Mucosa of descending colon (tissue), 3 donors: ENCODE measurements at regions not wholly inside any gene's neighbourhood (a gene's known extent, or its start where the extent isn't known, plus 50 kb on each side); places are given as distances from the start of the nearest gene placed in this dataset.

ENCODE experiments used
- ATAC-seq: fragments of 200-7000 bp; cut with Tn5 transposase; one replicate; pipeline ENCODE4 v1.9.1; 2020; ENCODE audit warnings: mild to moderate bottlenecking, moderate library complexity
- DNase-seq, 3 donors: peaks; one replicate each; pipeline ENCODE4 v3.0.0-alpha.2; 2020
- H3K36me3 ChIP-seq: fragments of 200-600 bp; one replicate; pipeline ENCODE4 v1.8.0; 2021; ENCODE audit warnings: low read depth, mild to moderate bottlenecking
- H3K4me1 ChIP-seq: fragments of 200-600 bp; one replicate; pipeline ENCODE4 v1.8.0; 2021; ENCODE audit warnings: low read depth, mild to moderate bottlenecking
- H3K4me3 ChIP-seq: fragments of 200-600 bp; one replicate; pipeline ENCODE4 v1.8.0; 2021; ENCODE audit warnings: mild to moderate bottlenecking
- H3K9me3 ChIP-seq: fragments of 200-600 bp; one replicate; pipeline ENCODE4 v1.8.0; 2021; ENCODE audit warnings: mild to moderate bottlenecking
- intact Hi-C, 2 donors: fragments of 100-400 bp; cut with DNase I in 1 of 2; cut with micrococcal nuclease in 1 of 2; formaldehyde crosslinking; loops; one replicate each; pipeline versions ENCODE4 v1.11.0 to v1.11.1; 2022; cut with DNase I, micrococcal nuclease
- TF ChIP-seq, protein P1 (sequence below): fragments of 200-600 bp; IDR thresholded peaks from one replicate; pipeline ENCODE4 v1.8.0; 2022; ENCODE audit warnings: antibody characterized with exemption, mild to moderate bottlenecking
- donor health status: DM: no; HTN: no; CAD: no; lungs with moderate emphysema.
- donor health status: DM: no; HTN: no; CAD: no.
- donor health status: DM: no; HTN: yes; CAD: no.

DNA sequence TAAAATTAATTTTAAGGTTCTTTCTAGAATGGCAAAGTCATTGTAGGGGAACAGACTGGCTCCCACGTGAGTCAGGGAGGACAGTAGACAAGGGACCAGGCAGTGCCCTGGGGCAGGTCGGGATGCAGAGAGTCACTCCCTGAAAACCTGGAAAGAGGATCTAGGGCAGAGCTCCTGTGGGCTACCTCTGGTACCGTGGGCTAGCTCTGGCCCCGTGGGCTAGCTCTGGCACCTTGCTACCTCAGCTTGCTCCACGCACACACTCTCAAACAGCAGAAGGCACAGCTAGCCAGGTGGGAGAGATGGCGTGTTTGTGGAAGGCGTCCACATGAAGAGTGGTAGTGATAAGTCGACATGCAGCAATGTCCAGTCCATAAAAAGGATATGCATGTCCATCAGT, 66.7 kb upstream of the ARHGEF7 start:
- Histone ChIP-seq H3K4me3 (no peak overlapping the region), H3K36me3 (no peaks in the 10 kb centered on the region), H3K9me3 (no peaks in the 10 kb centered on the region), H3K4me1 (no peaks in the 10 kb centered on the region)
- DNase-seq (no peak), ATAC-seq (no peak)
- TF ChIP-seq, protein P1, sequence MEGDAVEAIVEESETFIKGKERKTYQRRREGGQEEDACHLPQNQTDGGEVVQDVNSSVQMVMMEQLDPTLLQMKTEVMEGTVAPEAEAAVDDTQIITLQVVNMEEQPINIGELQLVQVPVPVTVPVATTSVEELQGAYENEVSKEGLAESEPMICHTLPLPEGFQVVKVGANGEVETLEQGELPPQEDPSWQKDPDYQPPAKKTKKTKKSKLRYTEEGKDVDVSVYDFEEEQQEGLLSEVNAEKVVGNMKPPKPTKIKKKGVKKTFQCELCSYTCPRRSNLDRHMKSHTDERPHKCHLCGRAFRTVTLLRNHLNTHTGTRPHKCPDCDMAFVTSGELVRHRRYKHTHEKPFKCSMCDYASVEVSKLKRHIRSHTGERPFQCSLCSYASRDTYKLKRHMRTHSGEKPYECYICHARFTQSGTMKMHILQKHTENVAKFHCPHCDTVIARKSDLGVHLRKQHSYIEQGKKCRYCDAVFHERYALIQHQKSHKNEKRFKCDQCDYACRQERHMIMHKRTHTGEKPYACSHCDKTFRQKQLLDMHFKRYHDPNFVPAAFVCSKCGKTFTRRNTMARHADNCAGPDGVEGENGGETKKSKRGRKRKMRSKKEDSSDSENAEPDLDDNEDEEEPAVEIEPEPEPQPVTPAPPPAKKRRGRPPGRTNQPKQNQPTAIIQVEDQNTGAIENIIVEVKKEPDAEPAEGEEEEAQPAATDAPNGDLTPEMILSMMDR, result no peak
- intact Hi-C loops, result loop anchor here in 1 of 2 donors (10.0 kb wide), 1 partner anchor 104 kb away; no protein-coding TSS in a partner anchor

DNA sequence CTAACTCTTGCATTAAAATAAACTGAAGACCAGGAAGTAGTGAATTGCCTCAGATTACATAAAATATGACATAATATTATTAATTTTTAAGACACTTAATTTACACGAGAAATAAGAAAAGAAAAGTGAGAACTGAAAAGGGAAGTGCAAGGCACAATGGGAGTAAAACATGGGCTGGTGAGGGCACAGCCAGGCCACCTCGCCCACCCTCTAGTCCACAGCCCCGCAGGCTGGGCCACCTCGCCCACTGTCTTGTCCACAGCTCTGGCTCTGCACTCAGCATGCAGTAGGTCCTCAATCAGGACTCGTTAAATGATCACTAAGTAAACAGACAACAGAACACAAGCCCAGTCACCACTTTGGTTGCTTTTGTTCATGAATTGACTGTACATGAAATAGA, 67.8 kb upstream of the ARHGEF7 start:
- no peaks in the 10 kb centered on the region for H3K4me1 ChIP-seq
- DNase-seq (no peak), ATAC-seq (no peak)
- no peaks in the 10 kb centered on the region for H3K36me3 ChIP-seq
- H3K9me3 ChIP-seq, result no peaks in the 10 kb centered on the region
- TF ChIP-seq, protein P1, result no peak
- no peak overlapping the region for H3K4me3 ChIP-seq
- intact Hi-C loops, result loop anchor here in 1 of 2 donors (10.0 kb wide), 1 partner anchor 103 kb away; no protein-coding TSS in a partner anchor

DNA sequence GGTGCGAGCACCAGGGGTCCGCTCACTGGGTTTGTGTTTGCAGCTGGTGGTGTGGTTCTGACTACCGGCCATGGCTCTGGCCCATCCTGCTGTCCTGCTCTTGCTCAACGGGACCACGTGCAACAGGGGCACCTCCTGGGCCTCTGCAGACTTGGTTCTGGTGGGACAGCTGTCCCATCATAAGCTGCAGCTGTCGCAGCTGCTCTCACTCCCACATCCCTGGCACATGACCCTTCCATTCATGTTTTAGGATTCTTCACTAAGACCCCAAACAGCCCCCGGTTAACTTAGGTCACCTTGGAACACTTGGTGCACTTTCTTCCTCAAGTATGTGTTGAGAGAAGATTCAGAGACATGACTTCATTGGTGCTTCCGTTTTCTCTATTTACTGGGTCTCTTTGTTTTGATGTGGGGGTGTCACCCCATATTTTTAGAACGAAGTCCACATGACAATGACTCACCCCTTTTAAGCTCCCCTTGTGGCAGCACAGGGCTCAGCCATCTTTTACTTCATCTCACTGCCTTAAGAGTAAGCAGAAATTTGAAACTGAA, 68.4 kb upstream of the ARHGEF7 start:
- no peaks in the 10 kb centered on the region for H3K9me3 ChIP-seq
- H3K36me3 ChIP-seq, result no peaks in the 10 kb centered on the region
- H3K4me1 ChIP-seq, result no peaks in the 10 kb centered on the region
- DNase-seq (no peak), ATAC-seq (peak; percentile 28)
- TF ChIP-seq, protein P1, result no peak
- H3K4me3 ChIP-seq, result no peak overlapping the region
- intact Hi-C loops, result loop anchor here in 1 of 2 donors (10.0 kb wide), 1 partner anchor 102 kb away; no protein-coding TSS in a partner anchor

DNA sequence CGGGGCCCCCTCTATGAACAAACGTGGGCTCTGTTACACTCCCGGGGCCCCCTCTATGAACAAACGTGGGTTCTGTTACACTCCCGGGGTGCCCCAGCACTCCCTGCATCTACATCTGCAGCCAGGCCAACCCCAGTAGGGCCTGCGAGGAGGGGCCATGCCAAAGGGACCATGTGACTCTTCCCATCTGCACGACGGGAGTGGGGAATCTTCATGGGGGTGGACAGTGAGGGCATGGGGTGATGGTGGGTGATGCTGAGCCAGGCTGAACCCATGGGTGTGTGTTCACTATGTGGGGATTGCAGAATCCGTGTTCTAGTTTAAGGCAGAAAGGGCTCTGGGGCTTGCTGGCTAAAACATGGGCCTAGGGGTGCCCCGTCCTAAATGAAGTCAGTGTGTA, 69.9 kb upstream of the ARHGEF7 start:
- TF ChIP-seq, protein P1, result no peak
- DNase-seq, result no peak
- Histone ChIP-seq H3K9me3 (no peaks in the 10 kb centered on the region), H3K4me1 (no peaks in the 10 kb centered on the region), H3K4me3 (no peak overlapping the region), H3K36me3 (no peaks in the 10 kb centered on the region)
- intact Hi-C loops, result loop anchor here in 1 of 2 donors (10.0 kb wide), 1 partner anchor 100 kb away; no protein-coding TSS in a partner anchor
- ATAC-seq, result no peak

DNA sequence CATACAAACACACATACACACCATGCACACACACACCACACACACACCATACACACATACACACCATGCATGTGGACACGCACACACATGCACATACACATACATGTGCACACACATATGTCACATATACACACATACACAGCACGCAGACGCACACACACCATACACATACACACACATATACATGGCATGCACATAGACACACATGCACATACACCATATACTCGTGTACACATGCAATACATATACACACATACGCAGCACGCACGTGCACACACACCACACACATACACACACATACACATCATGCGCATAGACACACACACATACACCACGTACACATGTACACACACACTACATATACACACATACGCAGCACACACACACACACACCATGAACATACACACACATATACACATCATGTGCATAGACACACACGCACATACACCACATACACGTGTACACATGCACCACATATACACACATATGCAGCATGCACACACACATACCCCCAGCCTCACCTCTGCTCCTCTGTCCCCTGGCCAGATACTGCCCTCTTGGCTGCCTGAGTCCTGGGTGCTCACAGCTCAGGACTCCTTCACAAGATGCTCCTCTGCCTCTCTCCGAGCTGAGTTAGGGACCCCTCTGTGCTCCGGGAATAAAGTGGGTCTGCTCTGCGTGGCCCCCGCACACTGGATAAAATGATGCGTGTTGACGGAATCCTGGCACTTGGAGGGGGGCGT, 70.9 kb upstream of the ARHGEF7 start:
- Histone ChIP-seq H3K4me1 (no peaks in the 10 kb centered on the region), H3K9me3 (no peaks in the 10 kb centered on the region), H3K36me3 (no peaks in the 10 kb centered on the region), H3K4me3 (no peak overlapping the region)
- DNase-seq (no peak), ATAC-seq (no peak)
- TF ChIP-seq, protein P1, result no peak
- intact Hi-C loops, result loop anchor here in 1 of 2 donors (10.0 kb wide), 1 partner anchor 99 kb away; no protein-coding TSS in a partner anchor
